D341Med (cell line): ENCODE measurements at regions not wholly inside any gene's neighbourhood (a gene's known extent, or its start where the extent isn't known, plus 50 kb on each side); places are given as distances from the start of the nearest gene placed in this dataset.

ENCODE experiments used
- DNase-seq: peaks from one replicate; pipeline ENCODE4 v3.0.0; 2012; ENCODE audit warnings: low spot score

GRCh38 chr15:39486621-39487457 lies 94.0 kb upstream of the THBS1 start:
- DNase-seq = no peak

GRCh38 chr15:39487458-39487735 lies 93.5 kb upstream of the THBS1 start:
- no peak for DNase-seq

- no peak for DNase-seq
These were observed 92.4 kb upstream of the THBS1 start for GRCh38 chr15:39488516-39488915.

- DNase-seq = no peak
These were observed 91.9 kb upstream of the THBS1 start for GRCh38 chr15:39488961-39489360.

- no peak for DNase-seq
These were observed 89.6 kb upstream of the THBS1 start for GRCh38 chr15:39491115-39491885.

- DNase-seq = no peak
These were observed 88.9 kb upstream of the THBS1 start for GRCh38 chr15:39491886-39492490.

- DNase-seq = no peak
These were observed 87.3 kb upstream of the THBS1 start for GRCh38 chr15:39493424-39494067.

- DNase-seq = no peak
These were observed 86.4 kb upstream of the THBS1 start for GRCh38 chr15:39494462-39494861.

GRCh38 chr15:39495871-39496840 lies 84.7 kb upstream of the THBS1 start:
- DNase-seq = no peak

GRCh38 chr15:39497016-39497758 lies 83.7 kb upstream of the THBS1 start:
- DNase-seq = no peak

GRCh38 chr15:39497759-39498565 lies 82.9 kb upstream of the THBS1 start:
- no peak for DNase-seq

GRCh38 chr15:39498629-39499028 lies 82.2 kb upstream of the THBS1 start:
- DNase-seq = no peak

- no peak for DNase-seq
These were observed 81.8 kb upstream of the THBS1 start for GRCh38 chr15:39499042-39499441.

GRCh38 chr15:39499681-39500080 lies 81.2 kb upstream of the THBS1 start:
- DNase-seq = no peak

GRCh38 chr15:39501366-39502081 lies 79.4 kb upstream of the THBS1 start:
- no peak for DNase-seq

GRCh38 chr15:39502082-39502447 lies 78.8 kb upstream of the THBS1 start:
- DNase-seq = no peak

GRCh38 chr15:39502611-39503195 lies 78.2 kb upstream of the THBS1 start:
- no peak for DNase-seq

GRCh38 chr15:39503526-39503925 lies 77.4 kb upstream of the THBS1 start:
- DNase-seq = no peak

GRCh38 chr15:39504808-39505207 lies 76.1 kb upstream of the THBS1 start:
- DNase-seq = no peak
